Liver (tissue), 8 donors: ENCODE measurements at regions not wholly inside any gene's neighbourhood (a gene's known extent, or its start where the extent isn't known, plus 50 kb on each side); places are given as distances from the start of the nearest gene placed in this dataset.

ENCODE experiments used
- DNase-seq: peaks from one replicate; pipeline ENCODE4 v3.0.0-alpha.2; 2017; ENCODE audit warnings: low spot score
- H3K27ac ChIP-seq, 2 donors: one replicate each; pipeline ENCODE4 v1.7.0; 2013; ENCODE audit warnings: inconsistent platforms in 2 of 2, low read length in 2 of 2, control low read depth in 1 of 2, low read depth in 1 of 2, mild to moderate bottlenecking in 1 of 2
- H3K27me3 ChIP-seq, 4 donors: one replicate each; pipeline versions ENCODE4 v1.6.1 to v1.7.0; 2013; ENCODE audit warnings: low read length in 3 of 4, inconsistent platforms in 1 of 4, mild to moderate bottlenecking in 1 of 4, moderate library complexity in 1 of 4; ENCODE audit not compliant: control insufficient read depth in 4 of 4, insufficient read depth in 4 of 4
- H3K36me3 ChIP-seq, 4 donors: one replicate each; pipeline versions ENCODE4 v1.6.1 to v1.7.0; 2013; ENCODE audit warnings: low read length in 3 of 4, mild to moderate bottlenecking in 3 of 4, low read depth in 1 of 4, moderate library complexity in 1 of 4; ENCODE audit not compliant: control insufficient read depth in 4 of 4, insufficient read depth in 3 of 4
- H3K4me1 ChIP-seq, 4 donors: one replicate each; pipeline versions ENCODE4 v1.6.1 to v1.7.0; 2013; ENCODE audit warnings: low read length in 3 of 4, mild to moderate bottlenecking in 3 of 4, moderate library complexity in 1 of 4; ENCODE audit not compliant: control insufficient read depth in 4 of 4, insufficient read depth in 4 of 4
- H3K4me3 ChIP-seq, 3 donors: one replicate each; pipeline versions ENCODE4 v1.6.1 to v1.7.0; 2013; ENCODE audit warnings: low read length in 3 of 3, control low read depth in 1 of 3, low read depth in 1 of 3, mild to moderate bottlenecking in 1 of 3
- H3K9ac ChIP-seq, 2 donors: one replicate each; pipeline ENCODE4 v1.7.0; 2013; ENCODE audit warnings: low read length in 2 of 2, mild to moderate bottlenecking in 2 of 2, moderate library complexity in 2 of 2, control low read depth in 1 of 2, low read depth in 1 of 2
- H3K9me3 ChIP-seq, 4 donors: one replicate each; pipeline versions ENCODE4 v1.6.1 to v1.7.0; 2013; ENCODE audit warnings: low read length in 3 of 4; ENCODE audit not compliant: control insufficient read depth in 4 of 4
- EGR1 ChIP-seq, 2 donors: IDR thresholded peaks; 2 replicates each; pipeline ENCODE4 v1.6.1; 2016 to 2018; ENCODE audit warnings: antibody characterized with exemption in 2 of 2, low read depth in 2 of 2
- FOXA1 ChIP-seq: IDR thresholded peaks from 2 replicates; pipeline ENCODE4 v1.6.1; 2016; ENCODE audit warnings: antibody characterized with exemption
- FOXA2 ChIP-seq: IDR thresholded peaks from 2 replicates; pipeline ENCODE4 v1.6.1; 2016; ENCODE audit warnings: antibody characterized with exemption
- GABPA ChIP-seq, 2 donors: IDR thresholded peaks in 1 of 2; conservative IDR thresholded peaks in 1 of 2; 2 replicates each; pipeline ENCODE4 v1.6.1; 2016; ENCODE audit warnings: antibody characterized with exemption in 2 of 2, mild to moderate bottlenecking in 1 of 2, moderate library complexity in 1 of 2
- HNF4A ChIP-seq, 2 donors: conservative IDR thresholded peaks; 2 replicates each; pipeline ENCODE4 v1.6.1; 2016; ENCODE audit warnings: antibody characterized with exemption in 2 of 2, mild to moderate bottlenecking in 2 of 2
- HNF4G ChIP-seq: IDR thresholded peaks from 2 replicates; pipeline ENCODE4 v1.6.1; 2016; ENCODE audit warnings: antibody characterized with exemption
- JUND ChIP-seq, 2 donors: IDR thresholded peaks; 2 replicates each; pipeline ENCODE4 v1.6.1; 2016; ENCODE audit warnings: antibody characterized with exemption in 2 of 2
- NR2F2 ChIP-seq: IDR thresholded peaks from 2 replicates; pipeline ENCODE4 v1.6.1; 2016; ENCODE audit warnings: antibody characterized with exemption
- RAD21 ChIP-seq, 2 donors: IDR thresholded peaks; 2 replicates each; pipeline ENCODE4 v1.6.1; 2016; ENCODE audit warnings: antibody characterized with exemption in 2 of 2, mild to moderate bottlenecking in 2 of 2
- RXRA ChIP-seq, 2 donors: IDR thresholded peaks; 2 replicates each; pipeline ENCODE4 v1.6.1; 2017 to 2018; ENCODE audit warnings: antibody characterized with exemption in 2 of 2, mild to moderate bottlenecking in 1 of 2
- SP1 ChIP-seq: IDR thresholded peaks from 2 replicates; pipeline ENCODE4 v1.6.1; 2018; ENCODE audit warnings: antibody characterized with exemption, mild to moderate bottlenecking
- TAF1 ChIP-seq: conservative IDR thresholded peaks from 2 replicates; pipeline ENCODE4 v1.6.1; 2016; ENCODE audit warnings: antibody characterized with exemption, mild to moderate bottlenecking
- YY1 ChIP-seq: IDR thresholded peaks from 2 replicates; pipeline ENCODE4 v1.6.1; 2016; ENCODE audit warnings: antibody characterized with exemption, mild to moderate bottlenecking
- WGBS: extraction: QIAGEN DNeasy Blood & Tissue Kit; methylation state at CpG from one replicate; pipeline ENCODE4 v1.1.7; 2013; 5-methylcytosine and 5-hydroxymethylcytosine counted together
- TF ChIP-seq, protein P1 (sequence below): IDR thresholded peaks from 2 replicates; pipeline ENCODE4 v1.6.1; 2016; ENCODE audit warnings: antibody characterized with exemption
- TF ChIP-seq, protein P2 (sequence below): fragments of 150-350 bp; IDR thresholded peaks from 2 replicates; pipeline ENCODE4 v1.5.1; 2017; ENCODE audit warnings: improper control_type of control experiment, low read depth, low read length; ENCODE audit not compliant: missing input control
- TF ChIP-seq, protein P3 (sequence below): IDR thresholded peaks from 2 replicates; pipeline ENCODE4 v1.6.1; 2016; ENCODE audit warnings: antibody characterized with exemption
- TF ChIP-seq, protein P4 (sequence below): IDR thresholded peaks from 2 replicates; pipeline ENCODE4 v1.6.1; 2016; ENCODE audit warnings: antibody characterized with exemption, mild to moderate bottlenecking
- TF ChIP-seq, protein P5 (sequence below): IDR thresholded peaks from 2 replicates; pipeline ENCODE4 v1.6.1; 2016; ENCODE audit warnings: antibody characterized with exemption
- donor health status: healthy.
- donor health status: healthy.
- donor health status: healthy.
- donor health status: healthy.
- donor health status: healthy.

DNA sequence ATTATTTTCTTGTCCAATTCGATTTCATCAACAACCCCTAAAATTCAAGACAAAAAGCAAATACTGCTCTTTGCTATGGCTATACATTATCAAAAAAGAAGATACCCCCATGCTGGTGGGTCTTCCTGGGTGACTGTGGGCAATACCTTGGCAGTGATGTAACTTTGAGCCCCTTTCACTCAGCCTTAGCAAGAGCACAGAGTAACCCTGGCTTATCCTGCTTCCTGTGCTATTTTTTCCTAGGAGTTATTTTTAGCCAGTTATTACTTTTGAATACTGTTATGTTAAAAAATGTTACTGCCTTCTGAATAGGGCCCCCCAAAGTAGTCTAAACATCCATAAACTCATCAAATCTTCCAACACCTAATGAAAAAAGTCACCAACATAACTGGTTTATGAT is 145.6 kb upstream of the TSLP start:
- Histone ChIP-seq H3K9me3 (no peaks in the 10 kb centered on the region), H3K4me1 (no peaks in the 10 kb centered on the region), H3K27ac (no peak overlapping the region), H3K4me3 (no peak overlapping the region), H3K27me3 (no peaks in the 10 kb centered on the region), H3K36me3 (no peaks in the 10 kb centered on the region), H3K9ac (no peak overlapping the region)
- TF ChIP-seq NR2F2 (no peak), TAF1 (no peak), RXRA (IDR thresholded peaks at IDR 0.05) (no peak), FOXA2 (no peak), RAD21 (IDR thresholded peaks at IDR 0.05) (no peak), SP1 (no peak), JUND (IDR thresholded peaks at IDR 0.05) (no peak), HNF4G (no peak), YY1 (no peak), GABPA (IDR thresholded peaks at IDR 0.05 in 1 of 2, conservative IDR thresholded peaks at IDR 0.05 in 1 of 2) (no peak), FOXA1 (no peak), EGR1 (IDR thresholded peaks at IDR 0.05; ENCODE audit: low read depth in 2 of 2) (no peak), HNF4A (conservative IDR thresholded peaks at IDR 0.05) (no peak)
- TF ChIP-seq, protein P1, sequence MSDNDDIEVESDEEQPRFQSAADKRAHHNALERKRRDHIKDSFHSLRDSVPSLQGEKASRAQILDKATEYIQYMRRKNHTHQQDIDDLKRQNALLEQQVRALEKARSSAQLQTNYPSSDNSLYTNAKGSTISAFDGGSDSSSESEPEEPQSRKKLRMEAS, result no peak
- TF ChIP-seq, protein P2, sequence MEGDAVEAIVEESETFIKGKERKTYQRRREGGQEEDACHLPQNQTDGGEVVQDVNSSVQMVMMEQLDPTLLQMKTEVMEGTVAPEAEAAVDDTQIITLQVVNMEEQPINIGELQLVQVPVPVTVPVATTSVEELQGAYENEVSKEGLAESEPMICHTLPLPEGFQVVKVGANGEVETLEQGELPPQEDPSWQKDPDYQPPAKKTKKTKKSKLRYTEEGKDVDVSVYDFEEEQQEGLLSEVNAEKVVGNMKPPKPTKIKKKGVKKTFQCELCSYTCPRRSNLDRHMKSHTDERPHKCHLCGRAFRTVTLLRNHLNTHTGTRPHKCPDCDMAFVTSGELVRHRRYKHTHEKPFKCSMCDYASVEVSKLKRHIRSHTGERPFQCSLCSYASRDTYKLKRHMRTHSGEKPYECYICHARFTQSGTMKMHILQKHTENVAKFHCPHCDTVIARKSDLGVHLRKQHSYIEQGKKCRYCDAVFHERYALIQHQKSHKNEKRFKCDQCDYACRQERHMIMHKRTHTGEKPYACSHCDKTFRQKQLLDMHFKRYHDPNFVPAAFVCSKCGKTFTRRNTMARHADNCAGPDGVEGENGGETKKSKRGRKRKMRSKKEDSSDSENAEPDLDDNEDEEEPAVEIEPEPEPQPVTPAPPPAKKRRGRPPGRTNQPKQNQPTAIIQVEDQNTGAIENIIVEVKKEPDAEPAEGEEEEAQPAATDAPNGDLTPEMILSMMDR, result no peak
- TF ChIP-seq, protein P3, sequence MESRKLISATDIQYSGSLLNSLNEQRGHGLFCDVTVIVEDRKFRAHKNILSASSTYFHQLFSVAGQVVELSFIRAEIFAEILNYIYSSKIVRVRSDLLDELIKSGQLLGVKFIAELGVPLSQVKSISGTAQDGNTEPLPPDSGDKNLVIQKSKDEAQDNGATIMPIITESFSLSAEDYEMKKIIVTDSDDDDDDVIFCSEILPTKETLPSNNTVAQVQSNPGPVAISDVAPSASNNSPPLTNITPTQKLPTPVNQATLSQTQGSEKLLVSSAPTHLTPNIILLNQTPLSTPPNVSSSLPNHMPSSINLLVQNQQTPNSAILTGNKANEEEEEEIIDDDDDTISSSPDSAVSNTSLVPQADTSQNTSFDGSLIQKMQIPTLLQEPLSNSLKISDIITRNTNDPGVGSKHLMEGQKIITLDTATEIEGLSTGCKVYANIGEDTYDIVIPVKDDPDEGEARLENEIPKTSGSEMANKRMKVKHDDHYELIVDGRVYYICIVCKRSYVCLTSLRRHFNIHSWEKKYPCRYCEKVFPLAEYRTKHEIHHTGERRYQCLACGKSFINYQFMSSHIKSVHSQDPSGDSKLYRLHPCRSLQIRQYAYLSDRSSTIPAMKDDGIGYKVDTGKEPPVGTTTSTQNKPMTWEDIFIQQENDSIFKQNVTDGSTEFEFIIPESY, result no peak
- TF ChIP-seq, protein P4, sequence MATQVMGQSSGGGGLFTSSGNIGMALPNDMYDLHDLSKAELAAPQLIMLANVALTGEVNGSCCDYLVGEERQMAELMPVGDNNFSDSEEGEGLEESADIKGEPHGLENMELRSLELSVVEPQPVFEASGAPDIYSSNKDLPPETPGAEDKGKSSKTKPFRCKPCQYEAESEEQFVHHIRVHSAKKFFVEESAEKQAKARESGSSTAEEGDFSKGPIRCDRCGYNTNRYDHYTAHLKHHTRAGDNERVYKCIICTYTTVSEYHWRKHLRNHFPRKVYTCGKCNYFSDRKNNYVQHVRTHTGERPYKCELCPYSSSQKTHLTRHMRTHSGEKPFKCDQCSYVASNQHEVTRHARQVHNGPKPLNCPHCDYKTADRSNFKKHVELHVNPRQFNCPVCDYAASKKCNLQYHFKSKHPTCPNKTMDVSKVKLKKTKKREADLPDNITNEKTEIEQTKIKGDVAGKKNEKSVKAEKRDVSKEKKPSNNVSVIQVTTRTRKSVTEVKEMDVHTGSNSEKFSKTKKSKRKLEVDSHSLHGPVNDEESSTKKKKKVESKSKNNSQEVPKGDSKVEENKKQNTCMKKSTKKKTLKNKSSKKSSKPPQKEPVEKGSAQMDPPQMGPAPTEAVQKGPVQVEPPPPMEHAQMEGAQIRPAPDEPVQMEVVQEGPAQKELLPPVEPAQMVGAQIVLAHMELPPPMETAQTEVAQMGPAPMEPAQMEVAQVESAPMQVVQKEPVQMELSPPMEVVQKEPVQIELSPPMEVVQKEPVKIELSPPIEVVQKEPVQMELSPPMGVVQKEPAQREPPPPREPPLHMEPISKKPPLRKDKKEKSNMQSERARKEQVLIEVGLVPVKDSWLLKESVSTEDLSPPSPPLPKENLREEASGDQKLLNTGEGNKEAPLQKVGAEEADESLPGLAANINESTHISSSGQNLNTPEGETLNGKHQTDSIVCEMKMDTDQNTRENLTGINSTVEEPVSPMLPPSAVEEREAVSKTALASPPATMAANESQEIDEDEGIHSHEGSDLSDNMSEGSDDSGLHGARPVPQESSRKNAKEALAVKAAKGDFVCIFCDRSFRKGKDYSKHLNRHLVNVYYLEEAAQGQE, result no peak
- TF ChIP-seq, protein P5, sequence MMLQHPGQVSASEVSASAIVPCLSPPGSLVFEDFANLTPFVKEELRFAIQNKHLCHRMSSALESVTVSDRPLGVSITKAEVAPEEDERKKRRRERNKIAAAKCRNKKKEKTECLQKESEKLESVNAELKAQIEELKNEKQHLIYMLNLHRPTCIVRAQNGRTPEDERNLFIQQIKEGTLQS, result no peak
- no peak for DNase-seq
- 50% methylated on average over 1 of the region's 1 CpG for WGBS
